GM12878 (cell line): ENCODE measurements at regions not wholly inside any gene's neighbourhood (a gene's known extent, or its start where the extent isn't known, plus 50 kb on each side); places are given as distances from the start of the nearest gene placed in this dataset.

Source experiments
- ATAC-seq: fragments of 200-7000 bp; cut with Tn5 transposase; 3 replicates; pipeline ENCODE4 v1.9.1; 2020; ENCODE audit warnings: mild to moderate bottlenecking, moderate library complexity
- BruUV-seq: library from RNA; stranded (reverse); fragments of 400-500 nt; replicated peaks from 2 replicates; lab custom pipeline; 2021; lab: Mats Ljungman, UMichigan
- CTCF ChIA-PET: fragments of 300-600 bp; sonication (Branson Sonifier 250); formaldehyde crosslinking; extraction: SDS; loops from one replicate; lab custom pipeline; 2021; ENCODE audit warnings: inconsistent platforms; lab: Yijun Ruan, JAX
- POLR2A ChIA-PET: fragments of 350-600 bp; formaldehyde crosslinking; extraction: SDS; loops from one replicate; lab custom pipeline; 2021; ENCODE audit warnings: inconsistent platforms; lab: Charles Lee
- RAD21 ChIA-PET: fragments of 300-600 bp; sonication (Branson Sonifier 250); formaldehyde crosslinking; loops from one replicate; lab custom pipeline; 2023; ENCODE audit warnings: antibody characterized with exemption; ENCODE audit not compliant: unreplicated experiment; lab: Charles Lee
- SMC1A ChIA-PET: fragments of 300-600 bp; sonication (Branson Sonifier 250); formaldehyde crosslinking; loops from one replicate; lab custom pipeline; 2023; ENCODE audit not compliant: unreplicated experiment, uncharacterized antibody; lab: Charles Lee
- DNase-seq: peaks from one replicate; pipeline ENCODE4 v3.0.0-alpha.2; 2011; ENCODE audit warnings: low read depth, low spot score
- FAIRE-seq: peaks from 3 replicates; lab custom pipeline; 2011; peaks lifted over from hg19 to GRCh38; lab: Jason Lieb, UNC
- H2AFZ ChIP-seq: 2 replicates; pipeline ENCODE4 v1.6.0; 2011; ENCODE audit warnings: low read depth, low read length, control low read depth; ENCODE audit not compliant: control insufficient read depth
- H3K27ac ChIP-seq: 2 replicates; pipeline ENCODE4 v1.5.1; 2011; ENCODE audit warnings: control low read depth; ENCODE audit not compliant: control insufficient read depth, insufficient read depth
- H3K27me3 ChIP-seq, 2 experiments: replicated peaks in 1 of 2; 2 replicates each; pipeline versions ENCODE4 v1.6.0 to v1.6.1; 2011; ENCODE audit warnings: low read length in 1 of 2; ENCODE audit not compliant: control insufficient read depth in 2 of 2, insufficient read depth in 2 of 2
- H3K36me3 ChIP-seq, 2 experiments: 2 replicates each; pipeline ENCODE4 v1.5.1; 2011; ENCODE audit warnings: low read length in 1 of 2; ENCODE audit not compliant: control insufficient read depth in 2 of 2, insufficient read depth in 2 of 2
- H3K4me1 ChIP-seq: 2 replicates; pipeline ENCODE4 v1.6.1; 2011; ENCODE audit warnings: mild to moderate bottlenecking, low read length, moderate library complexity, mixed read lengths; ENCODE audit not compliant: control insufficient read depth, insufficient read depth
- H3K4me2 ChIP-seq: 2 replicates; pipeline ENCODE4 v1.6.0; 2011; ENCODE audit warnings: control low read depth; ENCODE audit not compliant: control insufficient read depth, insufficient read depth
- H3K4me3 ChIP-seq: fragments of 200-600 bp; sonication (generic); 2 replicates; pipeline ENCODE4 v1.5.1; 2016
- H3K79me2 ChIP-seq: 2 replicates; pipeline ENCODE4 v1.6.0; 2011; ENCODE audit warnings: low read length; ENCODE audit not compliant: control insufficient read depth, insufficient read depth
- H3K9ac ChIP-seq: 2 replicates; pipeline ENCODE4 v1.8.0; 2011; ENCODE audit warnings: low read length, control low read depth, mixed read lengths; ENCODE audit not compliant: control insufficient read depth, insufficient read depth
- H3K9me3 ChIP-seq: replicated peaks from 3 replicates; pipeline ENCODE4 v1.5.1; 2011; ENCODE audit warnings: mild to moderate bottlenecking, low read length; ENCODE audit not compliant: control insufficient read depth, insufficient read depth
- H4K20me1 ChIP-seq: 2 replicates; pipeline ENCODE4 v1.6.0; 2011; ENCODE audit not compliant: control insufficient read depth, insufficient read depth
- ASH2L ChIP-seq: fragments of 300-600, 200-600 bp; sonication (generic); IDR thresholded peaks from 2 replicates; pipeline ENCODE4 v1.6.1; 2017; ENCODE audit warnings: low read depth, mild to moderate bottlenecking, borderline replicate concordance
- CEBPZ ChIP-seq: fragments of 150-350 bp; IDR thresholded peaks from 2 replicates; pipeline ENCODE4 v1.6.1; 2016; ENCODE audit warnings: low read depth, low read length
- ESRRA ChIP-seq: IDR thresholded peaks from 2 replicates; pipeline ENCODE4 v1.6.1; 2012; ENCODE audit warnings: mild to moderate bottlenecking, low read length, improper control_type of control experiment
- JUND ChIP-seq: IDR thresholded peaks from 2 replicates; pipeline ENCODE4 v1.6.1; 2012; ENCODE audit warnings: low read depth, mild to moderate bottlenecking, low read length, improper control_type of control experiment, moderate library complexity
- MAX ChIP-seq: IDR thresholded peaks from 2 replicates; pipeline ENCODE4 v1.6.1; 2012; ENCODE audit warnings: low read depth, low read length, improper control_type of control experiment
- MEF2B ChIP-seq: fragments of 450-650 bp; IDR thresholded peaks from 2 replicates; pipeline ENCODE4 v1.6.1; 2018; ENCODE audit warnings: mild to moderate bottlenecking, moderate library complexity; ENCODE audit not compliant: partially characterized antibody, poor library complexity, severe bottlenecking
- RBBP5 ChIP-seq: fragments of 200-600 bp; sonication (generic); conservative IDR thresholded peaks from 2 replicates; pipeline ENCODE4 v1.6.1; 2016
- SIN3A ChIP-seq: IDR thresholded peaks from 2 replicates; pipeline ENCODE4 v1.6.1; 2012; ENCODE audit warnings: low read depth, low read length, improper control_type of control experiment
- SIX5 ChIP-seq: IDR thresholded peaks from 2 replicates; pipeline ENCODE4 v1.6.1; 2011; ENCODE audit warnings: mild to moderate bottlenecking, low read depth, low read length, moderate library complexity; ENCODE audit not compliant: severe bottlenecking
- SREBF2 ChIP-seq: IDR thresholded peaks from 2 replicates; pipeline ENCODE4 v1.6.1; 2012; ENCODE audit warnings: mild to moderate bottlenecking, low read length
- SUPT20H ChIP-seq: IDR thresholded peaks from 2 replicates; pipeline ENCODE4 v1.6.1; 2011; ENCODE audit warnings: low read depth, mild to moderate bottlenecking, low read length, moderate library complexity, borderline replicate concordance; ENCODE audit not compliant: control insufficient read depth
- TCF3 ChIP-seq: IDR thresholded peaks from 2 replicates; pipeline ENCODE4 v1.6.1; 2012; ENCODE audit warnings: low read depth, mild to moderate bottlenecking, low read length, borderline replicate concordance; ENCODE audit not compliant: insufficient read depth
- USF2 ChIP-seq: IDR thresholded peaks from 2 replicates; pipeline ENCODE4 v1.6.1; 2011; ENCODE audit warnings: low read depth, low read length, improper control_type of control experiment, borderline replicate concordance
- YY1 ChIP-seq: IDR thresholded peaks from 2 replicates; pipeline ENCODE4 v1.6.1; 2011; ENCODE audit warnings: low read depth, mild to moderate bottlenecking, low read length
- ZZZ3 ChIP-seq: IDR thresholded peaks from 2 replicates; pipeline ENCODE4 v1.6.1; 2011; ENCODE audit warnings: low read depth; ENCODE audit not compliant: control insufficient read depth, insufficient read length
- WGBS: methylation state at CpG from one replicate; pipeline ENCODE4 v1.1.6; 2016; ENCODE audit warnings: low lambda C conversion rate; ENCODE audit not compliant: insufficient replicate concordance, insufficient coverage; ENCODE audit errors: missing lambda C conversion rate; 5-methylcytosine and 5-hydroxymethylcytosine counted together
- in situ Hi-C: fragments of 300-500 bp; cut with MboI; formaldehyde crosslinking; loops from 9 replicates; pipeline ENCODE4 v1.14.3; 2018; ENCODE audit warnings: mixed read lengths
- intact Hi-C: fragments of 100-400 bp; cut with micrococcal nuclease; formaldehyde crosslinking; loops from one replicate; pipeline ENCODE4 v1.14.2; 2022; ENCODE audit not compliant: unreplicated experiment

- TF ChIP-seq RBBP5 (no peak), MAX (no peak), TCF3 (no peak), CEBPZ (no peak), SIN3A (no peak), JUND (no peak), YY1 (no peak), USF2 (no peak), SUPT20H (no peak), ZZZ3 (no peak), ASH2L (no peak), SIX5 (no peak), SREBF2 (no peak), MEF2B (no peak), ESRRA (no peak)
- H3K4me1 ChIP-seq: no peaks in the 10 kb centered on the region
- FAIRE-seq (no peak), DNase-seq (no peak), ATAC-seq (no peak)
- H3K9me3 ChIP-seq: no peaks in the 10 kb centered on the region
- ChIA-PET CTCF (no interaction called here), SMC1A (no interaction called here), POLR2A (no interaction called here), RAD21 (no interaction called here)
- H4K20me1 ChIP-seq: no peaks in the 10 kb centered on the region
- BruUV-seq: no TSS peak
- H3K36me3 ChIP-seq: no peaks in the 10 kb centered on the region
- intact Hi-C loops (no loop called here), in situ Hi-C loops (no loop called here)
- H3K27me3 ChIP-seq: no peaks in the 10 kb centered on the region
- no peak overlapping the region for H3K4me3 ChIP-seq
- no peak overlapping the region for H3K4me2 ChIP-seq
- 33% methylated on average over 6 of the region's 6 CpGs for WGBS
- H3K79me2 ChIP-seq: no peaks in the 10 kb centered on the region
- no peak overlapping the region for H3K27ac ChIP-seq
- H3K9ac ChIP-seq: no peak overlapping the region
- H2AFZ ChIP-seq: no peak overlapping the region
These were observed 410.6 kb downstream of the ZNF521 start for GRCh38 chr18:24941174-24941951.
